ENCODE measurements at regions not wholly inside any gene's neighbourhood (a gene's known extent, or its start where the extent isn't known, plus 50 kb on each side); places are given as distances from the start of the nearest gene placed in this dataset.

GRCh38 chr2:15777795-15778371, 162.5 kb upstream of the MYCN start:
- TF ChIP-seq, protein P1, sequence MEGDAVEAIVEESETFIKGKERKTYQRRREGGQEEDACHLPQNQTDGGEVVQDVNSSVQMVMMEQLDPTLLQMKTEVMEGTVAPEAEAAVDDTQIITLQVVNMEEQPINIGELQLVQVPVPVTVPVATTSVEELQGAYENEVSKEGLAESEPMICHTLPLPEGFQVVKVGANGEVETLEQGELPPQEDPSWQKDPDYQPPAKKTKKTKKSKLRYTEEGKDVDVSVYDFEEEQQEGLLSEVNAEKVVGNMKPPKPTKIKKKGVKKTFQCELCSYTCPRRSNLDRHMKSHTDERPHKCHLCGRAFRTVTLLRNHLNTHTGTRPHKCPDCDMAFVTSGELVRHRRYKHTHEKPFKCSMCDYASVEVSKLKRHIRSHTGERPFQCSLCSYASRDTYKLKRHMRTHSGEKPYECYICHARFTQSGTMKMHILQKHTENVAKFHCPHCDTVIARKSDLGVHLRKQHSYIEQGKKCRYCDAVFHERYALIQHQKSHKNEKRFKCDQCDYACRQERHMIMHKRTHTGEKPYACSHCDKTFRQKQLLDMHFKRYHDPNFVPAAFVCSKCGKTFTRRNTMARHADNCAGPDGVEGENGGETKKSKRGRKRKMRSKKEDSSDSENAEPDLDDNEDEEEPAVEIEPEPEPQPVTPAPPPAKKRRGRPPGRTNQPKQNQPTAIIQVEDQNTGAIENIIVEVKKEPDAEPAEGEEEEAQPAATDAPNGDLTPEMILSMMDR (IDR thresholded peaks at IDR 0.05): no peak
- no peak for TF ChIP-seq MAX (CRISPR knock-in tag; IDR thresholded peaks at IDR 0.05)
- no peak for TF ChIP-seq FOXP1 (CRISPR knock-in tag; IDR thresholded peaks at IDR 0.05; ENCODE audit: borderline replicate concordance)
- TF ChIP-seq AR (CRISPR knock-in tag; IDR thresholded peaks at IDR 0.05): no peak
- TF ChIP-seq, protein P2, sequence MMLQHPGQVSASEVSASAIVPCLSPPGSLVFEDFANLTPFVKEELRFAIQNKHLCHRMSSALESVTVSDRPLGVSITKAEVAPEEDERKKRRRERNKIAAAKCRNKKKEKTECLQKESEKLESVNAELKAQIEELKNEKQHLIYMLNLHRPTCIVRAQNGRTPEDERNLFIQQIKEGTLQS (CRISPR knock-in tag; conservative IDR thresholded peaks at IDR 0.05): no peak
- TF ChIP-seq SMAD4 (CRISPR knock-in tag; IDR thresholded peaks at IDR 0.05): no peak
- no peak for TF ChIP-seq TP53 (CRISPR knock-in tag; IDR thresholded peaks at IDR 0.05)
- TF ChIP-seq FOXJ3 (CRISPR knock-in tag; IDR thresholded peaks at IDR 0.05; ENCODE audit: borderline replicate concordance): no peak
- TF ChIP-seq, protein P3, sequence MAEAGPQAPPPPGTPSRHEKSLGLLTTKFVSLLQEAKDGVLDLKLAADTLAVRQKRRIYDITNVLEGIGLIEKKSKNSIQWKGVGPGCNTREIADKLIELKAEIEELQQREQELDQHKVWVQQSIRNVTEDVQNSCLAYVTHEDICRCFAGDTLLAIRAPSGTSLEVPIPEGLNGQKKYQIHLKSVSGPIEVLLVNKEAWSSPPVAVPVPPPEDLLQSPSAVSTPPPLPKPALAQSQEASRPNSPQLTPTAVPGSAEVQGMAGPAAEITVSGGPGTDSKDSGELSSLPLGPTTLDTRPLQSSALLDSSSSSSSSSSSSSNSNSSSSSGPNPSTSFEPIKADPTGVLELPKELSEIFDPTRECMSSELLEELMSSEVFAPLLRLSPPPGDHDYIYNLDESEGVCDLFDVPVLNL (CRISPR knock-in tag; IDR thresholded peaks at IDR 0.05; ENCODE audit: borderline replicate concordance, low read depth): no peak
- TF ChIP-seq JUN (CRISPR knock-in tag; IDR thresholded peaks at IDR 0.05): no peak
- no peak for TF ChIP-seq E2F1 (CRISPR knock-in tag; IDR thresholded peaks at IDR 0.05)
- TF ChIP-seq CREB1 (CRISPR knock-in tag; IDR thresholded peaks at IDR 0.05): no peak
- TF ChIP-seq, protein P4, sequence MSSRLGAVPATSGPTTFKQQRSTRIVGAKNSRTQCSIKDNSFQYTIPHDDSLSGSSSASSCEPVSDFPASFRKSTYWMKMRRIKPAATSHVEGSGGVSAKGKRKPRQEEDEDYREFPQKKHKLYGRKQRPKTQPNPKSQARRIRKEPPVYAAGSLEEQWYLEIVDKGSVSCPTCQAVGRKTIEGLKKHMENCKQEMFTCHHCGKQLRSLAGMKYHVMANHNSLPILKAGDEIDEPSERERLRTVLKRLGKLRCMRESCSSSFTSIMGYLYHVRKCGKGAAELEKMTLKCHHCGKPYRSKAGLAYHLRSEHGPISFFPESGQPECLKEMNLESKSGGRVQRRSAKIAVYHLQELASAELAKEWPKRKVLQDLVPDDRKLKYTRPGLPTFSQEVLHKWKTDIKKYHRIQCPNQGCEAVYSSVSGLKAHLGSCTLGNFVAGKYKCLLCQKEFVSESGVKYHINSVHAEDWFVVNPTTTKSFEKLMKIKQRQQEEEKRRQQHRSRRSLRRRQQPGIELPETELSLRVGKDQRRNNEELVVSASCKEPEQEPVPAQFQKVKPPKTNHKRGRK (CRISPR knock-in tag; IDR thresholded peaks at IDR 0.05; ENCODE audit: borderline replicate concordance): no peak
- no peak for TF ChIP-seq HMGA2 (CRISPR knock-in tag; IDR thresholded peaks at IDR 0.05)
